GM18519 (cell line): ENCODE measurements at regions not wholly inside any gene's neighbourhood (a gene's known extent, or its start where the extent isn't known, plus 50 kb on each side); places are given as distances from the start of the nearest gene placed in this dataset.
"Not testable (repeated sequence)": the region's sequence is repeated elsewhere in the genome, so short reads cannot be mapped to it uniquely, and the experiment has no call there.

Experiments used
- ATAC-seq: cut with Tn5 transposase; IDR thresholded peaks from one replicate; pipeline ENCODE4 v1.9.1; 2021; ENCODE audit warnings: mild to moderate bottlenecking, moderate library complexity; ENCODE audit not compliant: unreplicated experiment, low FRiP score

GRCh38 chr3:72039677-72040076 lies 254.7 kb upstream of the PROK2 start:
- no peak for ATAC-seq

GRCh38 chr3:72036899-72037298 lies 252.0 kb upstream of the PROK2 start:
- ATAC-seq = no peak

GRCh38 chr3:72035606-72036005 lies 250.7 kb upstream of the PROK2 start:
- no peak for ATAC-seq

GRCh38 chr3:72034986-72035385 lies 250.0 kb upstream of the PROK2 start:
- ATAC-seq = no peak

- ATAC-seq = no peak
These were observed 248.9 kb upstream of the PROK2 start for GRCh38 chr3:72033666-72034428.

GRCh38 chr3:72032441-72033135 lies 247.6 kb upstream of the PROK2 start:
- no peak for ATAC-seq

DNA sequence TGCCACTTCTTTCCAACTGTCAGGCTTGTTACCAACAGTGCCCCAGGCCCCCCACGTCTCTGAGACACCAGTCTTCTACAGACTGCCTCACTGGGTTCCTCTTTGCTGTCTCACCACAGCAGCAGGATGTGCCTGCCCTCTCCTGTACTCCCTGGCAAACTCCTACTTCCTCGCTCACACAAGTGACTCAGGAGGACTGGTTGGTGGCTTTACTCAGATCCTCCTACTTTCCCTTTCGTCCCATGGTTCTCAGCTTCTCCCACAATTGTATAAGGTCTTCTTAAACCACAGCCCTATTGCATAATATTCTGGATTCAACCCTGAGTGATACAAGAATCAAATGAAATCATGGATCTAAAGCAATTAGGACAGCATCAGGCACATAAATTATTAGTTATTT lies 246.6 kb upstream of the PROK2 start:
- ATAC-seq = no peak

GRCh38 chr3:72030296-72030695 lies 245.3 kb upstream of the PROK2 start:
- not testable (repeated sequence) for ATAC-seq

DNA sequence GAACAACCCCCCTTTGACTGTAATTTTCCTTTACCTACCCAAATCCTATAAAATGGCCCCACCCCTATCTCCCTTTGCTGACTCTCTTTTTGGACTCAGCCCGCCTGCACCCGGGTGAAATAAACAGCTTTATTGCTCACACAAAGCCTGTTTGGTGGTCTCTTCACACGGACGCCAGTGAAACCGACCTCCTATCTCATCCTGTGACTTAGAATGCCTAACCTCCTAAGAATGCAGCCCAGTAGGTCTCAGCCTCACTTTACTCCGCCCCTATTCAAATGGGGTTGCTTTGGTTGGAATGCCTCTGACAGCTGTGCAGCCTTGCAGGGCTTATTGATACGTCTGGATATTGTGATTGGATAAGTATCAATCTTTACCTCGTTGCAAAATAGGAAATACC lies 243.8 kb upstream of the PROK2 start:
- not testable (repeated sequence) for ATAC-seq

- not testable (repeated sequence) for ATAC-seq
These were observed 243.4 kb upstream of the PROK2 start for GRCh38 chr3:72028307-72028706.

- ATAC-seq = not testable (repeated sequence)
These were observed 242.8 kb upstream of the PROK2 start for GRCh38 chr3:72027728-72028127.

GRCh38 chr3:72022027-72022426 lies 237.1 kb upstream of the PROK2 start:
- ATAC-seq = no peak

- ATAC-seq = no peak
These were observed 236.6 kb upstream of the PROK2 start for GRCh38 chr3:72021531-72021930.

DNA sequence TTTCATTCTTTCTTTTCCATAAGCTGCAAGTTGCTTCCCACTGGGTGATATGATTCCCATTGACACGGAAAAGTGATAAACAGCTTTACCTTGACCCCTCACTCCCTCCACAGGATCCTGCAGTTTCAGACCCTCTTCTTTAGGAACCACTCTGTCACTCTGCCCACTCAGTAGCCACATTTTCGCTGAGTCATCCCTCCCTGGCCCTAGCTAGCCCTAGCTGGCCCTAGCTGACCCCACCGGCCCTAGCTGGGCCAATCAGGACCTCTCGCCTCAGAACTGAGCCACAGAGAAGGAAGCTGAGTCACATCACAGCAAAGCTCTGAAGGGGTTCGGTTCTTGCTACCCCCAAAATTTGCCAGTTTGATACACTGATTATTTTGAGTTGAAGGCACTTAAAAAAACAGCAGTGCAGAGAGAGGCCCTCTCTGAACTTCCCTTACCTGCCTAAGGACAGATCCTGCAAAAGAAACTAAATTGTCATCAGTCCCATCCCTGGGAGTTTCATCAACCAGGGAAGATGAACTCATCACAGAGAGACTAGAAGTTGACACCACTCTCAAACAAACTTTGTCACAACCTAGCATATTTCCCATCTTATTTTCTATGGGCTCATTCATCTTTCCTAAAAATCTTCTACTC lies 233.5 kb upstream of the PROK2 start:
- no peak for ATAC-seq

DNA sequence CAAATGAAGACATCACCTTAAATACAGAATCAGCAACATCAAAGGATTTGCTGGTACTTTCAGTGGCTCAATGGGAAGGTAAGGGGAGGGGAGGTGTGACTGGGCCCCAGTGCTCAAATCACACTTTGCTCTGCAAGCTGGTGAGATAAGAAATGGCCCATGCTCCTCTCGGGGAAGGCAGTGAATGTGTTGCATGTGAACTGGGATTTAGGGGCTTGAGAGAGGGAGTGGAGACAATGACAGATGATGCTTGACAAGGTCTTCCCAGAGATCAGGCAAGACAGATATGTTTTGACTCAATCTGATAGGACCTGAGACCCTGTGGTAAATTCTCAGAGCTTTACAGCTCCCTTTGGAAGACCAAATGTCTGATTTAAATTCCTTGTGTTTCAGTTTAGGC lies 233.0 kb upstream of the PROK2 start:
- ATAC-seq = no peak

DNA sequence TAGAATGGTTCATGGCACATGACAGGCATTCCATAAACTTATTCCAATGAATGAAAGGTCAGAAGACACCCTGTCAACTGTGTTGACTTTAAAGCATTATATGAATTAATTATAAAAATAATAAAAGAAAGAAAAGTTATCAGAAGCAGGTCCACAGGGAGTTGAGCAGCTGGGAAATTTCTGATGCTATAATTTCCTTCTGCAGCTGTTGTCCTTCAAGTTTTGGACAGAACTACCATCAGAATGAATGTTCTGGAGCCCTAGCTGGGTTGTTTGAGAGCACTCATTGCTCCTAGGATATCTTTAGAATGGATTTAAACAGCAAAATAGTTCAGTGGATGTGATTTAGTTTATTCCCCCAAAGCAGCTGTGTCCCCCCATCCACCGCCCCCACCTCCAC lies 232.4 kb upstream of the PROK2 start:
- no peak for ATAC-seq

GRCh38 chr3:72015463-72015862 lies 230.5 kb upstream of the PROK2 start:
- no peak for ATAC-seq

DNA sequence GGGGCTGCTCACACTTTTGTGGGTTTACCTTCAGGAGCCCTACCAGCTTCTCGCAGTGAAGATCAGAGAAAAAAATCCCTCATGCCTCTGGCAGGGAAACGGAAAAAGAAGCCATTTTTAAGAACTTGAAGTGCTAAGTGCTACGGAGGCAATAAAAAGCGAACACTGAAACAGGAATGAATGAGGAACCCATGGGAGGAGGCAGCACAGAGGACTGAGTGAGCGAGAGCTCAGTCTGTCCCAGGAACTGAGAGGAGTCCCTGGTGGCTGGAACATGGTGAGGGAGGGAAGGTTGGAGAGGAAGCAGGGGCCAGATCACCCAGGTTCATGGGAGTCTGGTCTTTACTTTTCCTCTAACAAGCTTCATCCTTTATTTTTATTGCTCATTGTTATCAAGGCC lies 228.1 kb upstream of the PROK2 start:
- no peak for ATAC-seq

DNA sequence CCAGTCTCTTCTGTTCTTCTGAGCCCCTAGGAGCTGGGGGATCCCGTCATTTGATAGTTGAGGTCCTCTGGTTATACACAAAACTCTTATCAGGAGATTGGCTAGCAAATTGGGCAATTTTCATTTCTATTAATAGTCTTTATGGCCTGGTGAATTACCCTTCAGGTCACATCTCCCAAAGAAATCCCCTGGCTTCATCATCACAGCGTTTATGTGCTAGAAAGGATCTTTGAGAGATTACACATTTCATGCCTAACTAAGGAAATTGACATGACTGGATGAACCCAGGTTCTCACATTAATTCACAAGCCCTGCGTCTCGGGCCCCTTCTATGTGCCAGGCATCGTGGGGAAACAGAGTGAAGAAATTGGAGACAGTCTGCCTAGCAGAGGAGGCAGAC lies 227.4 kb upstream of the PROK2 start:
- ATAC-seq = no peak

GRCh38 chr3:72011485-72011884 lies 226.5 kb upstream of the PROK2 start:
- no peak for ATAC-seq

- no peak for ATAC-seq
These were observed 225.0 kb upstream of the PROK2 start for GRCh38 chr3:72009851-72010443.
